ENCODE measurements at regions not wholly inside any gene's neighbourhood (a gene's known extent, or its start where the extent isn't known, plus 50 kb on each side); places are given as distances from the start of the nearest gene placed in this dataset.

DNA sequence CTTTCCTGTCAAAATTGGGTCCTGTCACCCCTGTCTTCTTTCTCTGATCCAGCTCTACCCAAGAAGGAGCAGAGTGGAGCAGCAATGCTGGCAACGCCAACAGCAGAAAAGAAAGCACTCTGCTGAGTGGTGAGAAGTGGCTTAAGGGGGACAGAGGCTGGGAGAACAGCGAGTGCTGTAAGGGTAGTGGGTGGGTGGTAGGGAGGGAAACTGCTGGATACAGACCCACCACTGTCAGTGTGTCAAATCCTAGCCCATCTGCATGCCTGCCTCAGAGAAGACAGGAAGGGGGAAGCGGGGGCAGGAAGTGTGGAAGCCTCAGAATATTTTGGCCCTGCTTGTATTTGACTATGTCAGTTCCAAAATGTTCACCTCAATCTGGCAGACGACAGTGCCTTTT is 170.4 kb upstream of the MAST4 start:
- TF ChIP-seq, protein P1, sequence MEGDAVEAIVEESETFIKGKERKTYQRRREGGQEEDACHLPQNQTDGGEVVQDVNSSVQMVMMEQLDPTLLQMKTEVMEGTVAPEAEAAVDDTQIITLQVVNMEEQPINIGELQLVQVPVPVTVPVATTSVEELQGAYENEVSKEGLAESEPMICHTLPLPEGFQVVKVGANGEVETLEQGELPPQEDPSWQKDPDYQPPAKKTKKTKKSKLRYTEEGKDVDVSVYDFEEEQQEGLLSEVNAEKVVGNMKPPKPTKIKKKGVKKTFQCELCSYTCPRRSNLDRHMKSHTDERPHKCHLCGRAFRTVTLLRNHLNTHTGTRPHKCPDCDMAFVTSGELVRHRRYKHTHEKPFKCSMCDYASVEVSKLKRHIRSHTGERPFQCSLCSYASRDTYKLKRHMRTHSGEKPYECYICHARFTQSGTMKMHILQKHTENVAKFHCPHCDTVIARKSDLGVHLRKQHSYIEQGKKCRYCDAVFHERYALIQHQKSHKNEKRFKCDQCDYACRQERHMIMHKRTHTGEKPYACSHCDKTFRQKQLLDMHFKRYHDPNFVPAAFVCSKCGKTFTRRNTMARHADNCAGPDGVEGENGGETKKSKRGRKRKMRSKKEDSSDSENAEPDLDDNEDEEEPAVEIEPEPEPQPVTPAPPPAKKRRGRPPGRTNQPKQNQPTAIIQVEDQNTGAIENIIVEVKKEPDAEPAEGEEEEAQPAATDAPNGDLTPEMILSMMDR (IDR thresholded peaks at IDR 0.05; ENCODE audit: low read depth, low read length, missing input control): no peak
- TF ChIP-seq TAF1 (conservative IDR thresholded peaks at IDR 0.05) (no peak), RAD21 (IDR thresholded peaks at IDR 0.05) (no peak)
- TF ChIP-seq, protein P2, sequence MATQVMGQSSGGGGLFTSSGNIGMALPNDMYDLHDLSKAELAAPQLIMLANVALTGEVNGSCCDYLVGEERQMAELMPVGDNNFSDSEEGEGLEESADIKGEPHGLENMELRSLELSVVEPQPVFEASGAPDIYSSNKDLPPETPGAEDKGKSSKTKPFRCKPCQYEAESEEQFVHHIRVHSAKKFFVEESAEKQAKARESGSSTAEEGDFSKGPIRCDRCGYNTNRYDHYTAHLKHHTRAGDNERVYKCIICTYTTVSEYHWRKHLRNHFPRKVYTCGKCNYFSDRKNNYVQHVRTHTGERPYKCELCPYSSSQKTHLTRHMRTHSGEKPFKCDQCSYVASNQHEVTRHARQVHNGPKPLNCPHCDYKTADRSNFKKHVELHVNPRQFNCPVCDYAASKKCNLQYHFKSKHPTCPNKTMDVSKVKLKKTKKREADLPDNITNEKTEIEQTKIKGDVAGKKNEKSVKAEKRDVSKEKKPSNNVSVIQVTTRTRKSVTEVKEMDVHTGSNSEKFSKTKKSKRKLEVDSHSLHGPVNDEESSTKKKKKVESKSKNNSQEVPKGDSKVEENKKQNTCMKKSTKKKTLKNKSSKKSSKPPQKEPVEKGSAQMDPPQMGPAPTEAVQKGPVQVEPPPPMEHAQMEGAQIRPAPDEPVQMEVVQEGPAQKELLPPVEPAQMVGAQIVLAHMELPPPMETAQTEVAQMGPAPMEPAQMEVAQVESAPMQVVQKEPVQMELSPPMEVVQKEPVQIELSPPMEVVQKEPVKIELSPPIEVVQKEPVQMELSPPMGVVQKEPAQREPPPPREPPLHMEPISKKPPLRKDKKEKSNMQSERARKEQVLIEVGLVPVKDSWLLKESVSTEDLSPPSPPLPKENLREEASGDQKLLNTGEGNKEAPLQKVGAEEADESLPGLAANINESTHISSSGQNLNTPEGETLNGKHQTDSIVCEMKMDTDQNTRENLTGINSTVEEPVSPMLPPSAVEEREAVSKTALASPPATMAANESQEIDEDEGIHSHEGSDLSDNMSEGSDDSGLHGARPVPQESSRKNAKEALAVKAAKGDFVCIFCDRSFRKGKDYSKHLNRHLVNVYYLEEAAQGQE (IDR thresholded peaks at IDR 0.05): no peak
- TF ChIP-seq, protein P3, sequence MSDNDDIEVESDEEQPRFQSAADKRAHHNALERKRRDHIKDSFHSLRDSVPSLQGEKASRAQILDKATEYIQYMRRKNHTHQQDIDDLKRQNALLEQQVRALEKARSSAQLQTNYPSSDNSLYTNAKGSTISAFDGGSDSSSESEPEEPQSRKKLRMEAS (IDR thresholded peaks at IDR 0.05): no peak

All from liver (tissue), 3 donors.